ENCODE measurements at regions not wholly inside any gene's neighbourhood (a gene's known extent, or its start where the extent isn't known, plus 50 kb on each side); places are given as distances from the start of the nearest gene placed in this dataset.
A peak's percentile ranks its signal among the peaks of the same experiment; 100 is the strongest.

GRCh38 chr1:198042168-198042567 is 114.6 kb upstream of the NEK7 start:
- no peak for DNase-seq

GRCh38 chr1:198047913-198048312 is 108.9 kb upstream of the NEK7 start:
- DNase-seq = no peak

GRCh38 chr1:198054510-198054909 is 102.3 kb upstream of the NEK7 start:
- DNase-seq = no peak

- DNase-seq = no peak
Measured at GRCh38 chr1:198056255-198056654, 100.5 kb upstream of the NEK7 start.

GRCh38 chr1:198064181-198064580 is 92.6 kb upstream of the NEK7 start:
- DNase-seq = no peak

GRCh38 chr1:198068285-198068684 is 88.5 kb upstream of the NEK7 start:
- DNase-seq = no peak

GRCh38 chr1:198072177-198072576 is 84.6 kb upstream of the NEK7 start:
- DNase-seq = no peak

GRCh38 chr1:198075296-198075695 is 81.5 kb upstream of the NEK7 start:
- DNase-seq = no peak

- DNase-seq = no peak
Measured at GRCh38 chr1:198079432-198079951, 77.3 kb upstream of the NEK7 start.

GRCh38 chr1:198082576-198082975 is 74.2 kb upstream of the NEK7 start:
- DNase-seq = no peak

- DNase-seq = no peak
Measured at GRCh38 chr1:198083549-198083948, 73.2 kb upstream of the NEK7 start.

- no peak for DNase-seq
Measured at GRCh38 chr1:198084241-198084908, 72.4 kb upstream of the NEK7 start.

GRCh38 chr1:198086051-198086745 is 70.6 kb upstream of the NEK7 start:
- no peak for DNase-seq

- no peak for DNase-seq
Measured at GRCh38 chr1:198087831-198088230, 69.0 kb upstream of the NEK7 start.

GRCh38 chr1:198088360-198089071 is 68.3 kb upstream of the NEK7 start:
- DNase-seq = peak; percentile 45

GRCh38 chr1:198096390-198096789 is 60.4 kb upstream of the NEK7 start:
- DNase-seq = no peak

- DNase-seq = no peak
Measured at GRCh38 chr1:198099755-198100154, 57.0 kb upstream of the NEK7 start.

GRCh38 chr1:198101716-198102453 is 54.9 kb upstream of the NEK7 start:
- DNase-seq = no peak

- peak; percentile 25 for DNase-seq
Measured at GRCh38 chr1:198102454-198102827, 54.4 kb upstream of the NEK7 start.

- no peak for DNase-seq
Measured at GRCh38 chr1:198105185-198105584, 51.6 kb upstream of the NEK7 start.

GRCh38 chr1:198106011-198106410 is 50.8 kb upstream of the NEK7 start:
- DNase-seq = no peak

Measured in CD4-positive, alpha-beta T cell treated with Interleukin-4 for 4 hours (primary cell).